AG09319 (cell line): ENCODE measurements at regions not wholly inside any gene's neighbourhood (a gene's known extent, or its start where the extent isn't known, plus 50 kb on each side); places are given as distances from the start of the nearest gene placed in this dataset.
"Not testable (repeated sequence)": the region's sequence is repeated elsewhere in the genome, so short reads cannot be mapped to it uniquely, and the experiment has no call there.

Source experiments
- DNase-seq: peaks from one replicate; pipeline ENCODE4 v3.0.0-alpha.2; 2010; ENCODE audit warnings: low read depth; ENCODE audit errors: extremely low read depth
- CTCF ChIP-seq: IDR thresholded peaks from 2 replicates; pipeline ENCODE4 v1.5.1; 2011; ENCODE audit warnings: low read depth, mild to moderate bottlenecking, inconsistent platforms, low read length, moderate library complexity

- no peak for DNase-seq
- TF ChIP-seq CTCF: no peak
Measured at GRCh38 chr10:81177651-81178244, 640.0 kb downstream of the SH2D4B start.

- no peak for TF ChIP-seq CTCF
Measured at GRCh38 chr10:81179324-81179723, 641.6 kb downstream of the SH2D4B start.

GRCh38 chr10:81179805-81180452 lies 642.2 kb downstream of the SH2D4B start:
- no peak for DNase-seq
- TF ChIP-seq CTCF: no peak; the same call in 1 of the 2 replicates

More at GRCh38 chr10:81179324-81179723, 641.6 kb downstream of the SH2D4B start:
- no peak for DNase-seq

GRCh38 chr10:81182296-81182695 lies 644.6 kb downstream of the SH2D4B start:
- no peak for TF ChIP-seq CTCF
- DNase-seq: no peak

GRCh38 chr10:81192221-81192788 lies 654.6 kb downstream of the SH2D4B start:
- no peak for TF ChIP-seq CTCF

GRCh38 chr10:81200801-81201200 lies 663.1 kb downstream of the SH2D4B start:
- no peak for DNase-seq
- no peak for TF ChIP-seq CTCF

More at GRCh38 chr10:81192221-81192788, 654.6 kb downstream of the SH2D4B start:
- DNase-seq: no peak

GRCh38 chr10:81207359-81207758 lies 667.6 kb upstream of the NRG3 start:
- not testable (repeated sequence) for DNase-seq

- no peak for TF ChIP-seq CTCF
- DNase-seq: no peak
Measured at GRCh38 chr10:81213370-81213769, 661.6 kb upstream of the NRG3 start.
